Endothelial cell of umbilical vein (primary cell): ENCODE measurements at regions not wholly inside any gene's neighbourhood (a gene's known extent, or its start where the extent isn't known, plus 50 kb on each side); places are given as distances from the start of the nearest gene placed in this dataset.

ENCODE experiments used
- BruUV-seq: library from RNA; stranded (reverse); fragments of 400-500 nt; replicated peaks from 2 replicates; lab custom pipeline; 2021; lab: Mats Ljungman, UMichigan
- CTCF ChIA-PET: fragments of 300-600, 350-600 bp; sonication (Branson Sonifier 250); formaldehyde crosslinking; loops from one replicate; lab custom pipeline; 2021; ENCODE audit warnings: antibody characterized with exemption, inconsistent platforms; lab: Charles Lee
- POLR2A ChIA-PET: fragments of 300-600, 350-600 bp; sonication (Branson Sonifier 250); formaldehyde crosslinking; loops from one replicate; lab custom pipeline; 2021; ENCODE audit warnings: antibody characterized with exemption, inconsistent platforms; lab: Charles Lee
- DNase-seq: peaks from one replicate; pipeline ENCODE4 v3.0.0-alpha.2; 2011; ENCODE audit warnings: low read depth, low spot score
- FAIRE-seq: peaks from 2 replicates; lab custom pipeline; 2011; peaks lifted over from hg19 to GRCh38; lab: Jason Lieb, UNC
- H2AFZ ChIP-seq: 2 replicates; pipeline ENCODE4 v1.6.0; 2012; ENCODE audit warnings: low read depth, low read length, control low read depth, inconsistent platforms
- H3K27ac ChIP-seq: 2 replicates; pipeline ENCODE4 v1.5.1; 2011; ENCODE audit warnings: low read depth, mild to moderate bottlenecking, control low read depth, low read length, moderate library complexity; ENCODE audit not compliant: insufficient read depth
- H3K27me3 ChIP-seq, 2 experiments: 2 replicates each; pipeline versions ENCODE4 v1.6.0 to v1.6.1; 2011; ENCODE audit warnings: low read length in 2 of 2, mixed read lengths in 1 of 2; ENCODE audit not compliant: control insufficient read depth in 2 of 2, insufficient read depth in 2 of 2
- H3K36me3 ChIP-seq, 2 experiments: 2 replicates in 1 of 2; 3 replicates in 1 of 2; pipeline ENCODE4 v1.5.1; 2011; ENCODE audit warnings: low read length in 2 of 2, mild to moderate bottlenecking in 1 of 2, moderate library complexity in 1 of 2; ENCODE audit not compliant: control insufficient read depth in 2 of 2, insufficient read depth in 2 of 2; ENCODE audit errors: extremely low read depth in 1 of 2
- H3K4me1 ChIP-seq: 3 replicates; pipeline ENCODE4 v1.5.1; 2011; ENCODE audit warnings: mild to moderate bottlenecking, low read length; ENCODE audit not compliant: control insufficient read depth, insufficient read depth; ENCODE audit errors: extremely low read depth
- H3K4me2 ChIP-seq: 2 replicates; pipeline ENCODE4 v1.6.1; 2011; ENCODE audit warnings: low read length, control low read depth, mixed read lengths; ENCODE audit not compliant: insufficient read depth
- H3K4me3 ChIP-seq, 3 experiments: fragments of 200-600 bp in 1 of 3; sonication (generic), shearing (Covaris generic) in 1 of 3; replicated peaks in 1 of 3; 2 replicates each; pipeline ENCODE4 v1.5.1; 2011 to 2016; ENCODE audit warnings: control low read depth in 3 of 3, low read length in 3 of 3, mild to moderate bottlenecking in 2 of 3, inconsistent platforms in 1 of 3, low read depth in 1 of 3, moderate library complexity in 1 of 3; ENCODE audit not compliant: insufficient read depth in 1 of 3
- H3K79me2 ChIP-seq: 2 replicates; pipeline ENCODE4 v1.6.0; 2012; ENCODE audit warnings: low read length, inconsistent platforms; ENCODE audit not compliant: control insufficient read depth, insufficient read depth
- H3K9ac ChIP-seq: replicated peaks from 2 replicates; pipeline ENCODE3; 2011; ENCODE audit warnings: low read length, control low read depth; ENCODE audit not compliant: insufficient read depth; ENCODE audit errors: extremely low read depth
- H3K9me1 ChIP-seq: replicated peaks from 3 replicates; pipeline ENCODE4 v1.6.0; 2011; ENCODE audit warnings: mild to moderate bottlenecking, low read length; ENCODE audit not compliant: control insufficient read depth, insufficient read depth; ENCODE audit errors: extremely low read depth
- H3K9me3 ChIP-seq: replicated peaks from 2 replicates; pipeline ENCODE4 v1.5.1; 2012; ENCODE audit warnings: low read length, inconsistent platforms; ENCODE audit not compliant: control insufficient read depth, insufficient read depth
- H4K20me1 ChIP-seq: replicated peaks from 2 replicates; pipeline ENCODE3; 2011; ENCODE audit warnings: mild to moderate bottlenecking, low read length; ENCODE audit not compliant: control insufficient read depth, insufficient read depth; ENCODE audit errors: extremely low read depth
- EZH2 ChIP-seq: IDR thresholded peaks from 2 replicates; pipeline ENCODE4 v1.6.1; 2012; ENCODE audit warnings: borderline replicate concordance, low read depth, mild to moderate bottlenecking, moderate library complexity, low read length, inconsistent platforms; ENCODE audit not compliant: severe bottlenecking
- GATA2 ChIP-seq: IDR thresholded peaks from 2 replicates; pipeline ENCODE4 v1.7.0; 2011; ENCODE audit warnings: low read depth, mild to moderate bottlenecking, moderate library complexity, mixed read lengths, low read length; ENCODE audit not compliant: insufficient read length, insufficient read depth
- JUN ChIP-seq: IDR thresholded peaks from 2 replicates; pipeline ENCODE4 v1.6.1; 2011; ENCODE audit warnings: borderline replicate concordance, low read depth; ENCODE audit not compliant: insufficient read length, insufficient read depth
- MYC ChIP-seq: IDR thresholded peaks from one replicate; pipeline ENCODE4 v1.6.1; 2011; ENCODE audit warnings: mild to moderate bottlenecking, low read depth, low read length
- dilution Hi-C: fragments of 300-500 bp; cut with MboI; formaldehyde crosslinking; loops from one replicate; pipeline ENCODE4 v1.15.0; 2019; ENCODE audit warnings: low sequenced_read_pairs; ENCODE audit not compliant: extremely low pct_ligation_motif_present
- intact Hi-C: fragments of 100-400 bp; cut with micrococcal nuclease; formaldehyde crosslinking; loops from one replicate; pipeline ENCODE4 v1.10.0; 2022
- TF ChIP-seq, protein P1 (sequence below), 2 donors: IDR thresholded peaks; 1 replicate in 1 of 2; 2 replicates in 1 of 2; pipeline ENCODE4 v1.5.1; 2011; ENCODE audit warnings: low read length in 2 of 2, mild to moderate bottlenecking in 2 of 2, moderate library complexity in 2 of 2, control low read depth in 1 of 2, inconsistent platforms in 1 of 2, low read depth in 1 of 2; ENCODE audit not compliant: insufficient read depth in 1 of 2; ENCODE audit errors: extremely low read depth in 1 of 2
- TF ChIP-seq, protein P2 (sequence below): IDR thresholded peaks from 2 replicates; pipeline ENCODE4 v1.6.1; 2011; ENCODE audit not compliant: insufficient read depth, insufficient read length

DNA sequence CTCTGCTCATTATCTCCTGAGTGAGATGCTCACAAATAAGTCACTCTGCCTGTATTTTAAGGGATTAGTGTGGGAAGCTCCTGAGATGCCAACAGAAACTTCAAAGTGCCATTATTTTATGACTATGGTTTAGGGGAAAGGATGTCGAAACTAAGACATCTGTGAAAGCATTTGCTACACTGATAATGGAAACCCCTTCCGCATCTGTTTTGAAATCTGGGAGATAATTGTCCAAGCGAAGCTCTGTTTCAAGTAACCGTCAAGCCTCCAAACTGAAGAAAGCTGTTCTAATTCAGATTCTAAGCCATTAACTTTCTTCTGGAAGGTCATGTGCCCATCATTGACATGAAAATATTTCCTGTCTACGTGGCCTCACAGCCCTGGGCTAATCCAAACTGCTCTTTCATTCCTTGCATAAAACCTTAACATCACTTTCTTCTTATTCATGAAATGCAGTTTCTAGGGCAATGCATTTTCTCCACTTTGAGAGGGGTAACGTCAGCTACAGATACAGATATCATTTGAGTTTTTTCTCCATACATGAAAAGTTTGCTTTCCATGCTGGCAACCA lies 932.0 kb downstream of the C6orf118 start:
- dilution Hi-C loops = no loop called here
- ChIA-PET CTCF (interaction anchor here (0.7 to 1.2 kb wide), 2 partner anchors 21 to 54 kb away, joined by 3 to 5 read pairs; no protein-coding TSS in a partner anchor), POLR2A (no interaction called here)
- Histone ChIP-seq H3K79me2 (no peaks in the 10 kb centered on the region), H4K20me1 (no peaks in the 10 kb centered on the region), H3K27me3 (no peaks in the 10 kb centered on the region), H3K4me2 (no peak overlapping the region), H3K9ac (no peak overlapping the region), H3K4me1 (peaks cover 12% of the 10 kb centered on the region), H3K27ac (no peak overlapping the region), H3K9me1 (no peaks in the 10 kb centered on the region), H3K36me3 (no peaks in the 10 kb centered on the region), H3K9me3 (no peaks in the 10 kb centered on the region), H3K4me3 (no peak overlapping the region), H2AFZ (no peak overlapping the region)
- no TSS peak for BruUV-seq
- no peak for TF ChIP-seq GATA2
- TF ChIP-seq EZH2 = no peak
- no peak for TF ChIP-seq JUN
- TF ChIP-seq MYC = no peak
- TF ChIP-seq, protein P1, sequence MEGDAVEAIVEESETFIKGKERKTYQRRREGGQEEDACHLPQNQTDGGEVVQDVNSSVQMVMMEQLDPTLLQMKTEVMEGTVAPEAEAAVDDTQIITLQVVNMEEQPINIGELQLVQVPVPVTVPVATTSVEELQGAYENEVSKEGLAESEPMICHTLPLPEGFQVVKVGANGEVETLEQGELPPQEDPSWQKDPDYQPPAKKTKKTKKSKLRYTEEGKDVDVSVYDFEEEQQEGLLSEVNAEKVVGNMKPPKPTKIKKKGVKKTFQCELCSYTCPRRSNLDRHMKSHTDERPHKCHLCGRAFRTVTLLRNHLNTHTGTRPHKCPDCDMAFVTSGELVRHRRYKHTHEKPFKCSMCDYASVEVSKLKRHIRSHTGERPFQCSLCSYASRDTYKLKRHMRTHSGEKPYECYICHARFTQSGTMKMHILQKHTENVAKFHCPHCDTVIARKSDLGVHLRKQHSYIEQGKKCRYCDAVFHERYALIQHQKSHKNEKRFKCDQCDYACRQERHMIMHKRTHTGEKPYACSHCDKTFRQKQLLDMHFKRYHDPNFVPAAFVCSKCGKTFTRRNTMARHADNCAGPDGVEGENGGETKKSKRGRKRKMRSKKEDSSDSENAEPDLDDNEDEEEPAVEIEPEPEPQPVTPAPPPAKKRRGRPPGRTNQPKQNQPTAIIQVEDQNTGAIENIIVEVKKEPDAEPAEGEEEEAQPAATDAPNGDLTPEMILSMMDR (IDR thresholded peaks at IDR 0.05; ENCODE audit: extremely low read depth in 1 of 2, insufficient read depth in 1 of 2, low read depth in 1 of 2, low read length in 2 of 2) = no peak
- TF ChIP-seq, protein P2, sequence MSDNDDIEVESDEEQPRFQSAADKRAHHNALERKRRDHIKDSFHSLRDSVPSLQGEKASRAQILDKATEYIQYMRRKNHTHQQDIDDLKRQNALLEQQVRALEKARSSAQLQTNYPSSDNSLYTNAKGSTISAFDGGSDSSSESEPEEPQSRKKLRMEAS = no peak
- intact Hi-C loops = no loop called here
- DNase-seq (no peak), FAIRE-seq (no peak)
